HL-60 (cell line): ENCODE measurements at regions not wholly inside any gene's neighbourhood (a gene's known extent, or its start where the extent isn't known, plus 50 kb on each side); places are given as distances from the start of the nearest gene placed in this dataset.

ENCODE experiments used
- GABPA ChIP-seq: IDR thresholded peaks from 2 replicates; pipeline ENCODE4 v1.6.1; 2012; ENCODE audit warnings: low read depth
- POLR2AphosphoS5 ChIP-seq: IDR thresholded peaks from 2 replicates; pipeline ENCODE4 v1.6.1; 2012; ENCODE audit warnings: low read depth
- SPI1 ChIP-seq: IDR thresholded peaks from 2 replicates; pipeline ENCODE4 v1.6.1; 2012; ENCODE audit warnings: low read depth, mild to moderate bottlenecking, borderline replicate concordance
- TF ChIP-seq, protein P1 (sequence below): IDR thresholded peaks from one replicate; pipeline ENCODE4 v1.5.1; 2011; ENCODE audit warnings: low read length, control low read depth, inconsistent platforms; ENCODE audit not compliant: insufficient read depth
- TF ChIP-seq, protein P2 (sequence below): IDR thresholded peaks from 2 replicates; pipeline ENCODE4 v1.6.1; 2012; ENCODE audit warnings: low read depth; ENCODE audit not compliant: insufficient replicate concordance

- TF ChIP-seq, protein P1, sequence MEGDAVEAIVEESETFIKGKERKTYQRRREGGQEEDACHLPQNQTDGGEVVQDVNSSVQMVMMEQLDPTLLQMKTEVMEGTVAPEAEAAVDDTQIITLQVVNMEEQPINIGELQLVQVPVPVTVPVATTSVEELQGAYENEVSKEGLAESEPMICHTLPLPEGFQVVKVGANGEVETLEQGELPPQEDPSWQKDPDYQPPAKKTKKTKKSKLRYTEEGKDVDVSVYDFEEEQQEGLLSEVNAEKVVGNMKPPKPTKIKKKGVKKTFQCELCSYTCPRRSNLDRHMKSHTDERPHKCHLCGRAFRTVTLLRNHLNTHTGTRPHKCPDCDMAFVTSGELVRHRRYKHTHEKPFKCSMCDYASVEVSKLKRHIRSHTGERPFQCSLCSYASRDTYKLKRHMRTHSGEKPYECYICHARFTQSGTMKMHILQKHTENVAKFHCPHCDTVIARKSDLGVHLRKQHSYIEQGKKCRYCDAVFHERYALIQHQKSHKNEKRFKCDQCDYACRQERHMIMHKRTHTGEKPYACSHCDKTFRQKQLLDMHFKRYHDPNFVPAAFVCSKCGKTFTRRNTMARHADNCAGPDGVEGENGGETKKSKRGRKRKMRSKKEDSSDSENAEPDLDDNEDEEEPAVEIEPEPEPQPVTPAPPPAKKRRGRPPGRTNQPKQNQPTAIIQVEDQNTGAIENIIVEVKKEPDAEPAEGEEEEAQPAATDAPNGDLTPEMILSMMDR = no peak
- TF ChIP-seq SPI1 (no peak), POLR2AphosphoS5 (no peak), GABPA (no peak)
- TF ChIP-seq, protein P2, sequence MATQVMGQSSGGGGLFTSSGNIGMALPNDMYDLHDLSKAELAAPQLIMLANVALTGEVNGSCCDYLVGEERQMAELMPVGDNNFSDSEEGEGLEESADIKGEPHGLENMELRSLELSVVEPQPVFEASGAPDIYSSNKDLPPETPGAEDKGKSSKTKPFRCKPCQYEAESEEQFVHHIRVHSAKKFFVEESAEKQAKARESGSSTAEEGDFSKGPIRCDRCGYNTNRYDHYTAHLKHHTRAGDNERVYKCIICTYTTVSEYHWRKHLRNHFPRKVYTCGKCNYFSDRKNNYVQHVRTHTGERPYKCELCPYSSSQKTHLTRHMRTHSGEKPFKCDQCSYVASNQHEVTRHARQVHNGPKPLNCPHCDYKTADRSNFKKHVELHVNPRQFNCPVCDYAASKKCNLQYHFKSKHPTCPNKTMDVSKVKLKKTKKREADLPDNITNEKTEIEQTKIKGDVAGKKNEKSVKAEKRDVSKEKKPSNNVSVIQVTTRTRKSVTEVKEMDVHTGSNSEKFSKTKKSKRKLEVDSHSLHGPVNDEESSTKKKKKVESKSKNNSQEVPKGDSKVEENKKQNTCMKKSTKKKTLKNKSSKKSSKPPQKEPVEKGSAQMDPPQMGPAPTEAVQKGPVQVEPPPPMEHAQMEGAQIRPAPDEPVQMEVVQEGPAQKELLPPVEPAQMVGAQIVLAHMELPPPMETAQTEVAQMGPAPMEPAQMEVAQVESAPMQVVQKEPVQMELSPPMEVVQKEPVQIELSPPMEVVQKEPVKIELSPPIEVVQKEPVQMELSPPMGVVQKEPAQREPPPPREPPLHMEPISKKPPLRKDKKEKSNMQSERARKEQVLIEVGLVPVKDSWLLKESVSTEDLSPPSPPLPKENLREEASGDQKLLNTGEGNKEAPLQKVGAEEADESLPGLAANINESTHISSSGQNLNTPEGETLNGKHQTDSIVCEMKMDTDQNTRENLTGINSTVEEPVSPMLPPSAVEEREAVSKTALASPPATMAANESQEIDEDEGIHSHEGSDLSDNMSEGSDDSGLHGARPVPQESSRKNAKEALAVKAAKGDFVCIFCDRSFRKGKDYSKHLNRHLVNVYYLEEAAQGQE = no peak
Observed at GRCh38 chr9:73649552-73649951, 497.9 kb downstream of the ANXA1 start.
